Pancreas (tissue), 10 donors: ENCODE measurements at regions not wholly inside any gene's neighbourhood (a gene's known extent, or its start where the extent isn't known, plus 50 kb on each side); places are given as distances from the start of the nearest gene placed in this dataset.
"Not testable (repeated sequence)": the region's sequence is repeated elsewhere in the genome, so short reads cannot be mapped to it uniquely, and the experiment has no call there.

Experiments used
- ATAC-seq, 4 donors: fragments of 200-7000 bp; cut with Tn5 transposase; one replicate each; pipeline versions ENCODE4 v1.8.0 to v1.9.1; 2020; ENCODE audit warnings: mild to moderate bottlenecking in 4 of 4, moderate library complexity in 4 of 4
- DNase-seq, 6 donors: peaks; one replicate each; pipeline ENCODE4 v3.0.0-alpha.2; 2020
- FAIRE-seq: peaks from 2 replicates; lab custom pipeline; 2012; peaks lifted over from hg19 to GRCh38; lab: Jason Lieb, UNC
- H3K27ac ChIP-seq, 4 donors: fragments of 200-600 bp; sonication (generic); 1 replicate in 3 of 4; 2 replicates in 1 of 4; pipeline versions ENCODE4 v1.5.0 to v1.8.0; 2020
- H3K27me3 ChIP-seq, 4 donors: fragments of 200-600 bp; one replicate each; pipeline ENCODE4 v1.8.0; 2021
- H3K36me3 ChIP-seq, 3 donors: fragments of 200-600 bp; sonication (generic) in 1 of 3; one replicate each; pipeline versions ENCODE4 v1.5.0 to v1.8.0; 2020 to 2021
- H3K4me1 ChIP-seq, 3 donors: fragments of 200-600 bp; one replicate each; pipeline ENCODE4 v1.8.0; 2021
- H3K4me3 ChIP-seq, 4 donors: fragments of 200-600 bp; sonication (generic) in 2 of 4; one replicate each; pipeline versions ENCODE4 v1.5.0 to v1.8.0; 2020 to 2021
- H3K9me3 ChIP-seq, 4 donors: fragments of 200-600 bp; one replicate each; pipeline ENCODE4 v1.8.0; 2021
- WGBS, 2 donors: extraction: QIAGEN DNeasy Blood & Tissue Kit; methylation state at CpG; one replicate each; pipeline ENCODE4 v1.1.7; 2013; 5-methylcytosine and 5-hydroxymethylcytosine counted together
- intact Hi-C, 3 donors: fragments of 100-400 bp; cut with DNase I; formaldehyde crosslinking; loops; one replicate each; pipeline versions ENCODE4 v1.11.1 to v1.14.2; 2022
- donor health status: healthy with polysubstance abuse.
- donor health status: DM: no; HTN: no; CAD: no; lungs with moderate emphysema.
- donor health status: DM: no; HTN: no; CAD: no.
- donor health status: control.
- donor health status: control.
- donor health status: Bipolar disorder and iron deficiency.
- donor health status: DM: yes; HTN: yes; CAD: no.
- donor health status: DM: no; HTN: no; CAD: no.
- donor health status: DM: no; HTN: no; CAD: no.
- donor health status: DM: yes; HTN: yes; CAD: no.

DNA sequence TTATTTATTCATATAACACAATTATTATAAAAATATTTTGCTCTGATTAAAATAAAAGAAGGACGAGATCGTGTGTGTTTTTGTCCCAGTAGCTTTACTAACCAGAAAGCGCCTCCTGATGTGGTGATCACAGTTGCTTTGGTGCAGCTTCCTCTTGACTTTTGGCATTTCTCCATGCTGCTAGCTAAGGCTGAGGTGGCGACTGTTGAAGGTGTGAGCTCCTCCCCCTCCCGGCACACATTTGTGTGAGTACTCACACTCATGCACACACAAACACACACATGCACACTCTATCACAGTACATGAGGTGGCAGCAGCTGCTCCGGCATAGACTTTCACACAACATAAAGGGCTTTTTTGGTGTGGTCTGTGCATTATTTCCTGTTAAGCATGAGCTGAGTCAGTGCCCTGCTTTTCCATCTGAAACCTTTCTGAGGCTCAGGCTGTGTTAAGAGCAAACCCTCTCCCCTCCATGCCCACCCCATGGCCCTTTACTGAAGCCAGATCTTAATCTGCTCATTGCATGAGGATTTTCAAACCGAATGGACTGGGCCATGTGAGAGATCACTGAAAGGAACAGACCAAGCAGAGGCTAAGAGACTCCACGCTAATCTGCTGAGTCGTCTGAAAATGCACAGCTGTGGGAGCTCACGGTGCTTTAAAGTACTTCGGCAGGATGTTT is 53.3 kb downstream of the FOXD4L1 start:
- H3K4me1 ChIP-seq, intact Hi-C loops, H3K36me3 ChIP-seq, FAIRE-seq, H3K27me3 ChIP-seq, H3K9me3 ChIP-seq: not testable (repeated sequence)
- Histone ChIP-seq H3K4me3 (peak overlapping the region in 1 of 4 donors; percentile 10), H3K27ac (peak overlapping the region in 1 of 4 donors; percentile 41)
- ATAC-seq (peak; percentile 81 to 96 (median 95)), DNase-seq (peak in 5 of 6 donors; percentile 34 to 60 (median 46))
- 6 to 8% methylated on average over 10 to 11 of the region's 11 CpGs for WGBS, 2 donors

DNA sequence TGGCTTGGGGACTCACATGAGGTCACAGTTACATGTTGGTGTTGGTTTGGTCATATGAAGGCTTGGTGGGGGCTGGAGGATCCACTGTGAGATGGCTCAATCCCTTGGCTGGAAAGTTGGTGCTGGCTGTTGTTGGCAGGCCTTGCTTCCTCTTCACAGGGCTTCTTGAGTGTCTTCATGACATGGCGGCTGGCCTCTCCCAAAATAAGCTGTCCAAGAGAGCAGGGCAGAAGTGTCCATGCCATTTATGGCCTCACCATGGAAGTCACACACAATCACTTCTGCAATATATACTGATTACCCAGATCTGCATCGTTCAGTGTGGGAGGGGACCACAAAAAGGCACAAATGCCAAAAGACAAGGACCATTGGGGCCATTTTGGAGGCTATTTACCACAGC is 61.4 kb downstream of the FOXD4L1 start:
- intact Hi-C loops, H3K4me1 ChIP-seq, H3K9me3 ChIP-seq, ATAC-seq, H3K36me3 ChIP-seq, DNase-seq, H3K4me3 ChIP-seq, H3K27ac ChIP-seq, H3K27me3 ChIP-seq, FAIRE-seq: not testable (repeated sequence)
- WGBS, 2 donors, result 88 to 100% methylated on average over 1 to 2 of the region's 2 CpGs

DNA sequence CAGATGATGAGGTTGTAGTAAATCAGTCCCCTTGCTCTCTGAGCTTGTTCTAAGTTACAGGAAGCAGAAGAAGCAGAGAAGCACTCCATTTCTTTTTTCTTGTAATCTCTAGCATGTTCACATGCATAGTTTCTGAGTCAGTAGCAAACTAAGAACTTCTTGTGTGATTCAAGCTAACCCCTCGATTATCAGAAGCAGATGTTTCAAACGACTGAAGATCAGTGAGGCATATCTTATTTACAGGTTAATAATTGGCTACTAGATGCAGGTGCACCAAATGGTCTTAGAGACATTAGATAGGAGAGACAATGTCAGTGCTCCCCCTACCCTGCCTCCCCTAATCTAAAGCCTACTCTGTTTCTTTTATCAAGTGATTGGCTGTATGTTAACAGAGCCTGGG is 64.2 kb downstream of the FOXD4L1 start:
- FAIRE-seq, H3K27ac ChIP-seq, H3K4me3 ChIP-seq, H3K27me3 ChIP-seq, H3K4me1 ChIP-seq, H3K9me3 ChIP-seq, intact Hi-C loops, ATAC-seq, H3K36me3 ChIP-seq, DNase-seq: not testable (repeated sequence)
- 10 to 18% methylated on average over 2 of the region's 2 CpGs for WGBS, 2 donors

DNA sequence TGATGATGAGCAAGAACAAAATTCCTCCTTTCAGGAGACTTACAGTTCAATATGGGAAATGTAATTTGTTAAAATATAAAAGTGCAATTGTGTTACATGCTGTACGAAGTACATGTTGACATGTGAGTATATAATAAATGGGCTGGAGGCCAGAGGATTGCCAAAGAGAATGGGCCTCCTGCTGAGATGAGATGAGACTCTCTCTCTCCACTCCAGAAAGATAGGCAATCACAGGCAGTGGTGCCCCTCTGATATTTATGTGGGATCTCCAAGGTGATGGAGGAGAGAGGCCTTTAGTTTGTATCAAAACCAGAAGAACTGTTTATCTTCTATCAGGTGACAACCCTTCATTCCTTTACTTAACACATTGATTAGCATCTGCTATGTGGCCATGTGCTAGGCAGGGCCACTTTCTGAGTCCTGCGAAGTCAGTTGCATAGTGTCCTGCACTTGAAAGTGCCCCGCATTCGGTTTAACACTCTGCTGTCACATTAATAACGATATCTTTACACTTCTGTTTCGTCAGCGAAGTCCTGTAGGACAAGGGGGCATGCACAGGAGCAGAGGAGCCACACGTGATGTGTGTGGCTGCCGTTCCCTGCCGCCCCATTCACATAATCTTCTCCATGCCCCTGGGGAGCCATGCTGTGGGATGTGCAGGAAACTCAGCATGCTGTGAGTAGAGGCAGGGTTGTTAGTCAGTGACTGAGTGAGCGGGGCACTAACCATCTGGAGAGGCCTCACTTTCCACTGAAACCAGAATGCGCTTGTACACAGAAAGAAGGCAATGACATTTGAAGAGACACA is 60.2 kb upstream of the RABL2A start:
- ATAC-seq, intact Hi-C loops: not testable (repeated sequence)

DNA sequence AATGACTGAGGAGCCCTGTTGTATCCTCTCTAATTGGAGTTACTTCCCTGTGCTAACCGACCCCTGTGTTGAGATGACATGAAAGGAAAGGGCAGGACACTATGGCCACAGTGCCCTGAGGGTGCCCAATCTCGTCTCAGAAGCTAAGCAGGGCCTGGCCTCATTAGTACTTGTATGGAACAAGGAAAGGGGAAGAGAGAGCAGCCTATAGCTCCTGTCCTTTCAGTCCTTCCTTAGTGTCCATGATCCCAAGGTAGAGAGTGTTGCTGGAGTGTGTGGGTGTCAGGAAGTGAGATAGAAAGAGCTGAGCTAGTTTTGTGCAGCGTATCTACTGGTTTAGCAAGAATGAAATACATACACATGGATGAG is 59.6 kb upstream of the RABL2A start:
- H3K4me3 ChIP-seq, H3K36me3 ChIP-seq, H3K27me3 ChIP-seq, FAIRE-seq, ATAC-seq, H3K9me3 ChIP-seq, H3K4me1 ChIP-seq, intact Hi-C loops, DNase-seq, H3K27ac ChIP-seq: not testable (repeated sequence)
- WGBS, 2 donors, result 70 to 79% methylated on average over 3 of the region's 3 CpGs

More for the DNA sequence above, 60.2 kb upstream of the RABL2A start:
- H3K4me1 ChIP-seq, DNase-seq, H3K4me3 ChIP-seq, H3K9me3 ChIP-seq, H3K27me3 ChIP-seq, H3K27ac ChIP-seq, FAIRE-seq, H3K36me3 ChIP-seq: not testable (repeated sequence)
- 72 to 77% methylated on average over 9 of the region's 12 CpGs for WGBS, 2 donors

DNA sequence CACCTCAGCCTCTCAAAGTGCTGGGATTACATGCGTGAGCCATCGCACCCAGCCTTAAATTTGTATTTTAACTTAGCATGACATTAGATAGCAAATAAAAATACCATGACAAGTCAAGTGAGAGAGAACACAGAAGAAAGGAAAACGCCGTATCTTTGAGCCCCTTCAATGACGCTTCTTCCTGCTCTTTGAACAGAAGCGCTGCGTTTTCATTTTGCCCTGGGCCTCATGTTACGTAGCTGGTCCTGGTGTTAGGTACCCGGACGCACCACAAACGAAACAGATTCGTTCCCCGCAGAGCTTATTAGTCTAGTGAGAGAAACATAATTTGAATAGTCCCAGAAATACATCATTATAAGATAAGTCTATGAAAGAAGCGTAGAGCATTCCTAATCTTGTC is 58.8 kb upstream of the RABL2A start:
- H3K27me3 ChIP-seq, H3K27ac ChIP-seq, H3K4me1 ChIP-seq, FAIRE-seq, ATAC-seq, intact Hi-C loops, H3K4me3 ChIP-seq, DNase-seq, H3K36me3 ChIP-seq, H3K9me3 ChIP-seq: not testable (repeated sequence)
- 89 to 93% methylated on average over 13 to 14 of the region's 14 CpGs for whole genome bisulfite sequencing, 2 donors

DNA sequence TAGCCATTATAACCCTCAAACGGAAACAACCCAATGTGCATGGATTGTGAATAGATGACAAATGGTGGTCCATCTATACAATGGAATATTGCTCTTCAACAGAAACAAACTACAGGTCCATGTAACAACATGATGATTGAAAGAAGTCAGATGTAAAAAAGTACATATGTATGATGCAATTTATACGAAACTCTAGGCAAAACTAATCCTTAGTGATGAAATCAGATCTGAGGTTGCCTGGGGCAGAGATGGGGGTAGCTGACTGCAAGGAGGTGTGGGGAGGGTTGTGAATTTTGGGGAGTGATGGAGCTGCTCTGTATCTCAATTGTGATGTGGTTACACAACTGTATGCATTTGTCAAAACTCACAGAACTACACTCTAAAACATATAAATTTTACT is 57.0 kb upstream of the RABL2A start:
- H3K36me3 ChIP-seq, FAIRE-seq, H3K27me3 ChIP-seq, H3K4me1 ChIP-seq, intact Hi-C loops, ATAC-seq, H3K27ac ChIP-seq, DNase-seq, H3K4me3 ChIP-seq, H3K9me3 ChIP-seq: not testable (repeated sequence)
- WGBS, 2 donors, result 86 to 97% methylated on average over 1 to 2 of the region's 2 CpGs

DNA sequence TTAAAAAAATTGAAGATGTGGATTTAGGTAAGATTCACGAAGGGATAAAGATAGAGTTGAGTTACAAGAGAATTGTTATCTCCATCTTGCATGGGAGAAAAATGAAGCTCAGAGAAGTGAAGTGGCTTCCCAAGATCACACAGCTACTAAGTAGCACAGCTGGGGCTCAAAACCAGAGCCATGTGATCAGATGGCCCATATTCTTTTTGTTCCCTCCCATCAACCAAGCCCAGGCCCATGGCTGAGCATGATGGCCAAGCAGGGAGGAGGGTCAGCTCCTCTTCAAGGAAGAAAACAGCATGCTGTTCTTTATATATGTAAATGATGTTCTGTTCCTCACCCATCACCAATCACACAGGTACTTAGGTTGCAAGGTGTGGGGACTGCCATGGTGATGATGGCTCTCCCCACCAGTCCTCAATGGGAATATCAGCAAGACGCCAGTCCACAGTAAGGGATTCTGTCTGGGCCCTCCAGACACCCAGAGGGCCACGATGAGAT is 56.5 kb upstream of the RABL2A start:
- ATAC-seq, FAIRE-seq, H3K36me3 ChIP-seq, H3K27ac ChIP-seq, H3K27me3 ChIP-seq, H3K4me1 ChIP-seq, DNase-seq, intact Hi-C loops, H3K9me3 ChIP-seq, H3K4me3 ChIP-seq: not testable (repeated sequence)
- 56 to 100% methylated on average over 2 to 3 of the region's 3 CpGs for WGBS, 2 donors

DNA sequence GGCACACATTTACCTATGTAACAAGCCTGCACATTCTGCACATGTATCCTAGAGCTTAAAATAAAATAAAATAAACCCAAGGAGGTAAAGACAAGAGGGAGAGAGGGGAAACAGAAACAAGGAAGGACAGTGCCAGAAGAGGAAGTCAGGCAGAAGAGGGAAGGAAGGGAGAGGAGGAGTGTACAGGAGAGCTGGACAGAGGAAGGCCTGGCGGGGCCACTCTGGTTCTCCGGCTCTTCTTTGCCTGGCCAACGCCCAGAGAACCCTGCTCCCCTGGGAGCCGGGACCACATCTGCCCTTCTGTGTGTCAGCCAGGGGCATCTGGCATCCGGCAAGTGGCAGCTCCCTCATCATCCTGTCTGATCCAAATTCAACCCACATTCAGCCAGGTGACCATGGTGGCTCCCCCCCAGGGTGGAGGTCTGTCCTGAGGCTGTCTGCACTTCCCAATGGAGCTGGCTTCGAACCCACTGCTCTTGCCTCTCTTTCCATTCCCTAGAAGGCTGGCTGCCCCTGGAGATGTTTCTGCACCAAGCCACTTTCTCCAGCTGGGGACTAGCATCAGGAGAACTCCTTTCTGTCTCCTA is 55.5 kb upstream of the RABL2A start:
- H3K27ac ChIP-seq, H3K4me3 ChIP-seq, H3K36me3 ChIP-seq, intact Hi-C loops, FAIRE-seq, H3K9me3 ChIP-seq, H3K27me3 ChIP-seq, H3K4me1 ChIP-seq: not testable (repeated sequence)
- peak in 1 of 4 donors; percentile 57 for ATAC-seq
- DNase-seq, result peak in 1 of 6 donors; percentile 44
- 70 to 78% methylated on average over 1 to 5 of the region's 6 CpGs for WGBS, 2 donors

DNA sequence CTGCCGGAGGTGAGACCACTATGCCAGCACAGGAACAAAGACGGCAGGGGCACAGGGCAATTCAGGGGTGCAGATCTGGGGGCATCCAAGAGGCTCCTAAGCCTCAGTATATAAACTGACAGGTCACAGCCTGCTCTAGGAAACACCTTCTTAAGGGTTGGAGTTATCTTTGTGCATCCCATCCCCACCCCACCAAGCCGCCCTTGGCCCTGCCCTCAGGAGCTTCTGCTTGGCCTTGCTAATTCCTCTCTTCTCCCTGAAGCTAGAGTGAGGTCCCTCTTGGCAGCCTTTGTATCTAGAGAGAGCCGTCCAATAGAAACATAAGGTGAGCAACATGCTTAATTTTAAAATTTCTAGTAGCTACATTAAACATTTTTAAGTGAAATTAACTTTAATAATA is 51.3 kb upstream of the RABL2A start:
- 83 to 84% methylated on average over 1 to 2 of the region's 4 CpGs for WGBS, 2 donors
- FAIRE-seq, H3K4me3 ChIP-seq: not testable (repeated sequence)

DNA sequence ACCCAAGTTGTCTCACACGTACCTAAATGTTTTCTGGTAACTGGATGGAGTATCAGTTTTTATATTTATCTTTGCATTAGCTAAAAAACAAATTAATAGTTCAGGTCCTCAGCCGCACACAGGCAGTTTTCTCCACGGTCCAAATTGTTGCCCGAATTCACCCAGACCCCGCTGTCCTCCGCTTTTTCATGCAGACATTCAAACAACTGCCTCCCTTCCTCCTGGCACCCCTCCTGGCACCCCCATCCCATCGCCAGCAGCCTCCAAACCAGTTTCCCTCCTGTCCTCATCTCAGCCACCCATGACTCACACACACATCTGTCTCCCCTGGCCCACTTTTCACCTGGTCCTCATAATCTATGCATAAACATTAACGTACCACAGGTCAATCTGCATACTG is 50.7 kb upstream of the RABL2A start:
- DNase-seq, ATAC-seq, H3K36me3 ChIP-seq, H3K4me1 ChIP-seq, H3K4me3 ChIP-seq, intact Hi-C loops, H3K27me3 ChIP-seq, H3K27ac ChIP-seq, FAIRE-seq, H3K9me3 ChIP-seq: not testable (repeated sequence)
- 85 to 93% methylated on average over 8 of the region's 8 CpGs for WGBS, 2 donors

More for the DNA sequence above, 51.3 kb upstream of the RABL2A start:
- H3K4me1 ChIP-seq, ATAC-seq, intact Hi-C loops, H3K27me3 ChIP-seq, H3K9me3 ChIP-seq, DNase-seq, H3K27ac ChIP-seq, H3K36me3 ChIP-seq: not testable (repeated sequence)
